ENCODE measurements at regions not wholly inside any gene's neighbourhood (a gene's known extent, or its start where the extent isn't known, plus 50 kb on each side); places are given as distances from the start of the nearest gene placed in this dataset.

GRCh38 chr18:40346146-40346545, 1608.9 kb upstream of the PIK3C3 start:
- DNase-seq (ENCODE audit: low spot score), result no peak
- Histone ChIP-seq H3K9me3 (ENCODE audit: control insufficient read depth in 4 of 4, low read length in 3 of 4) (no peaks in the 10 kb centered on the region), H3K27ac (ENCODE audit: low read depth in 1 of 2, low read length in 2 of 2) (no peak overlapping the region), H3K9ac (ENCODE audit: low read depth in 1 of 2, low read length in 2 of 2) (no peak overlapping the region), H3K36me3 (ENCODE audit: control insufficient read depth in 4 of 4, insufficient read depth in 3 of 4, low read depth in 1 of 4, low read length in 3 of 4) (no peaks in the 10 kb centered on the region), H3K4me3 (ENCODE audit: low read depth in 1 of 3, low read length in 3 of 3) (no peak overlapping the region), H3K4me1 (ENCODE audit: control insufficient read depth in 4 of 4, insufficient read depth in 4 of 4, low read length in 3 of 4) (no peaks in the 10 kb centered on the region), H3K27me3 (ENCODE audit: control insufficient read depth in 4 of 4, insufficient read depth in 4 of 4, low read length in 3 of 4) (no peaks in the 10 kb centered on the region)
- TF ChIP-seq REST (IDR thresholded peaks at IDR 0.05) (no peak), JUND (IDR thresholded peaks at IDR 0.05) (no peak), EGR1 (IDR thresholded peaks at IDR 0.05; ENCODE audit: low read depth in 2 of 2) (no peak), YY1 (IDR thresholded peaks at IDR 0.05) (no peak), FOXA2 (IDR thresholded peaks at IDR 0.05) (no peak), NR2F2 (IDR thresholded peaks at IDR 0.05) (no peak)

GRCh38 chr18:40341701-40342100, 1613.3 kb upstream of the PIK3C3 start:
- Histone ChIP-seq H3K36me3 (ENCODE audit: control insufficient read depth in 4 of 4, insufficient read depth in 3 of 4, low read depth in 1 of 4, low read length in 3 of 4) (no peaks in the 10 kb centered on the region), H3K9me3 (ENCODE audit: control insufficient read depth in 4 of 4, low read length in 3 of 4) (peaks cover 0 to 4% (median 0%) of the 10 kb centered on the region in 4 donors), H3K27ac (ENCODE audit: low read depth in 1 of 2, low read length in 2 of 2) (no peak overlapping the region), H3K4me3 (ENCODE audit: low read depth in 1 of 3, low read length in 3 of 3) (no peak overlapping the region), H3K4me1 (ENCODE audit: control insufficient read depth in 4 of 4, insufficient read depth in 4 of 4, low read length in 3 of 4) (no peaks in the 10 kb centered on the region), H3K9ac (ENCODE audit: low read depth in 1 of 2, low read length in 2 of 2) (no peak overlapping the region), H3K27me3 (ENCODE audit: control insufficient read depth in 4 of 4, insufficient read depth in 4 of 4, low read length in 3 of 4) (no peaks in the 10 kb centered on the region)
- 70% methylated on average over 3 of the region's 3 CpGs for WGBS
- DNase-seq (ENCODE audit: low spot score), result no peak
- TF ChIP-seq RAD21 (IDR thresholded peaks at IDR 0.05), result no peak
- TF ChIP-seq HNF4A (conservative IDR thresholded peaks at IDR 0.05), result no peak
- TF ChIP-seq ATF3 (IDR thresholded peaks at IDR 0.05), result no peak
- TF ChIP-seq NR2F2 (IDR thresholded peaks at IDR 0.05), result no peak

- TF ChIP-seq REST (IDR thresholded peaks at IDR 0.05) (no peak), MAX (IDR thresholded peaks at IDR 0.05) (no peak), EGR1 (IDR thresholded peaks at IDR 0.05; ENCODE audit: low read depth in 2 of 2) (no peak), FOXA2 (IDR thresholded peaks at IDR 0.05) (no peak), GABPA (IDR thresholded peaks at IDR 0.05 in 1 of 2, conservative IDR thresholded peaks at IDR 0.05 in 1 of 2) (no peak), ZBTB33 (IDR thresholded peaks at IDR 0.05) (no peak), RAD21 (IDR thresholded peaks at IDR 0.05) (no peak), HNF4G (IDR thresholded peaks at IDR 0.05) (no peak)
- Histone ChIP-seq H3K4me1 (ENCODE audit: control insufficient read depth in 4 of 4, insufficient read depth in 4 of 4, low read length in 3 of 4) (no peaks in the 10 kb centered on the region), H3K4me3 (ENCODE audit: low read depth in 1 of 3, low read length in 3 of 3) (no peak overlapping the region), H3K9me3 (ENCODE audit: control insufficient read depth in 4 of 4, low read length in 3 of 4) (peaks cover 0 to 4% (median 0%) of the 10 kb centered on the region in 4 donors), H3K9ac (ENCODE audit: low read depth in 1 of 2, low read length in 2 of 2) (no peak overlapping the region), H3K27ac (ENCODE audit: low read depth in 1 of 2, low read length in 2 of 2) (no peak overlapping the region), H3K36me3 (ENCODE audit: control insufficient read depth in 4 of 4, insufficient read depth in 3 of 4, low read depth in 1 of 4, low read length in 3 of 4) (no peaks in the 10 kb centered on the region), H3K27me3 (ENCODE audit: control insufficient read depth in 4 of 4, insufficient read depth in 4 of 4, low read length in 3 of 4) (no peaks in the 10 kb centered on the region)
- WGBS, result 91% methylated on average over 1 of the region's 1 CpG
- no peak for DNase-seq (ENCODE audit: low spot score)
Measured at GRCh38 chr18:40338284-40338683, 1616.8 kb upstream of the PIK3C3 start.

Data from liver (tissue), 7 donors.